Neural cell (in vitro differentiated cells): ENCODE measurements at regions not wholly inside any gene's neighbourhood (a gene's known extent, or its start where the extent isn't known, plus 50 kb on each side); places are given as distances from the start of the nearest gene placed in this dataset.

Source experiments
- H2AFZ ChIP-seq: fragments of 200-600, 300-800 bp; sonication (generic), shearing (Covaris generic); 2 replicates; pipeline ENCODE4 v1.6.0; 2014; ENCODE audit warnings: low read depth, mild to moderate bottlenecking, antibody characterized with exemption, low read length, moderate library complexity
- H3F3A ChIP-seq: fragments of 200-600 bp; shearing (Covaris generic); 2 replicates; pipeline ENCODE4 v1.6.1; 2016; ENCODE audit warnings: mild to moderate bottlenecking, moderate library complexity, mixed read lengths, antibody characterized with exemption, low read length; ENCODE audit not compliant: insufficient read depth, poor library complexity, severe bottlenecking
- H3K27ac ChIP-seq: fragments of 200-600, 300-800 bp; sonication (generic), shearing (Covaris generic); 2 replicates; pipeline ENCODE4 v1.5.1; 2014; ENCODE audit warnings: mild to moderate bottlenecking, low read length, moderate library complexity
- H3K27me3 ChIP-seq: fragments of 300-800, 200-600 bp; sonication (generic), shearing (Covaris generic); 2 replicates; pipeline ENCODE4 v1.6.0; 2014; ENCODE audit warnings: mild to moderate bottlenecking, low read depth, low read length, moderate library complexity; ENCODE audit not compliant: insufficient read depth
- H3K36me3 ChIP-seq: fragments of 300-800, 200-600 bp; sonication (generic), shearing (Covaris generic); 2 replicates; pipeline ENCODE4 v1.5.1; 2014; ENCODE audit warnings: mild to moderate bottlenecking, antibody characterized with exemption, low read length, moderate library complexity; ENCODE audit not compliant: insufficient read depth
- H3K4me2 ChIP-seq: fragments of 300-800, 200-600 bp; sonication (generic), shearing (Covaris generic); 2 replicates; pipeline ENCODE4 v1.6.0; 2014; ENCODE audit warnings: mild to moderate bottlenecking, low read length
- H3K4me3 ChIP-seq: fragments of 300-800, 200-600 bp; sonication (generic), shearing (Covaris generic); 2 replicates; pipeline ENCODE4 v1.5.1; 2014; ENCODE audit warnings: mild to moderate bottlenecking, low read length, moderate library complexity
- H3K79me2 ChIP-seq: fragments of 200-600 bp; shearing (Covaris generic); replicated peaks from 2 replicates; pipeline ENCODE4 v1.6.0; 2014; ENCODE audit warnings: mild to moderate bottlenecking, low read length, moderate library complexity; ENCODE audit not compliant: insufficient read depth
- H3K9ac ChIP-seq: fragments of 300-800, 200-600 bp; sonication (generic), shearing (Covaris generic); 2 replicates; pipeline ENCODE4 v1.6.1; 2016; ENCODE audit warnings: mild to moderate bottlenecking, low read length, mixed read lengths
- H3K9me2 ChIP-seq: fragments of 200-600 bp; shearing (Covaris generic); 2 replicates; pipeline ENCODE4 v1.6.1; 2016; ENCODE audit warnings: mild to moderate bottlenecking, low read length, mixed read lengths; ENCODE audit not compliant: insufficient read depth
- H3K9me3 ChIP-seq: fragments of 200-600, 300-800 bp; sonication (generic), shearing (Covaris generic); 2 replicates; pipeline ENCODE4 v1.6.1; 2016; ENCODE audit warnings: mild to moderate bottlenecking, mixed run types, low read length, moderate library complexity, mixed read lengths
- H4K20me1 ChIP-seq: fragments of 200-600 bp; shearing (Covaris generic); 2 replicates; pipeline ENCODE4 v1.6.1; 2016; ENCODE audit warnings: mild to moderate bottlenecking, mixed run types; ENCODE audit not compliant: insufficient read depth
- CTCF ChIP-seq: fragments of 450-650 bp; IDR thresholded peaks from 2 replicates; pipeline ENCODE4 v1.5.1; 2014; ENCODE audit warnings: antibody characterized with exemption, mild to moderate bottlenecking, moderate library complexity; ENCODE audit not compliant: poor library complexity, severe bottlenecking
- EP300 ChIP-seq: fragments of 450-650 bp; conservative IDR thresholded peaks from 2 replicates; pipeline ENCODE4 v1.6.1; 2014; ENCODE audit warnings: antibody characterized with exemption, mild to moderate bottlenecking, moderate library complexity; ENCODE audit not compliant: poor library complexity, severe bottlenecking
- EZH2 ChIP-seq: fragments of 200-600, 300-800 bp; shearing (Covaris generic), sonication (generic); IDR thresholded peaks from 2 replicates; pipeline ENCODE4 v1.6.1; 2014; ENCODE audit warnings: antibody characterized with exemption, low read length, borderline replicate concordance, mild to moderate bottlenecking; ENCODE audit not compliant: insufficient read depth, poor library complexity, severe bottlenecking
- MXI1 ChIP-seq: fragments of 450-650 bp; conservative IDR thresholded peaks from 2 replicates; pipeline ENCODE4 v1.6.1; 2014; ENCODE audit warnings: antibody characterized with exemption, mild to moderate bottlenecking; ENCODE audit not compliant: poor library complexity, severe bottlenecking
- POLR2AphosphoS5 ChIP-seq: IDR thresholded peaks from 2 replicates; pipeline ENCODE4 v1.6.1; 2012
- RAD21 ChIP-seq: fragments of 450-650 bp; conservative IDR thresholded peaks from 2 replicates; pipeline ENCODE4 v1.6.1; 2014; ENCODE audit warnings: antibody characterized with exemption, mild to moderate bottlenecking, moderate library complexity
- REST ChIP-seq: IDR thresholded peaks from 2 replicates; pipeline ENCODE4 v1.6.1; 2012; ENCODE audit warnings: borderline replicate concordance
- SMC3 ChIP-seq: fragments of 450-650 bp; conservative IDR thresholded peaks from 2 replicates; pipeline ENCODE4 v1.6.1; 2014; ENCODE audit warnings: antibody characterized with exemption, mild to moderate bottlenecking, moderate library complexity; ENCODE audit not compliant: poor library complexity
- TAF1 ChIP-seq: IDR thresholded peaks from 2 replicates; pipeline ENCODE4 v1.6.1; 2012; ENCODE audit warnings: low read depth

GRCh38 chr22:48078825-48079224 is 1316.4 kb downstream of the TBC1D22A start:
- H3K27me3 ChIP-seq: no peaks in the 10 kb centered on the region
- H3K9me3 ChIP-seq: no peaks in the 10 kb centered on the region
- no peaks in the 10 kb centered on the region for H3K36me3 ChIP-seq
- H2AFZ ChIP-seq: no peak overlapping the region
- H3K79me2 ChIP-seq: no peaks in the 10 kb centered on the region
- H4K20me1 ChIP-seq: no peaks in the 10 kb centered on the region
- H3F3A ChIP-seq: no peaks in the 10 kb centered on the region
- H3K27ac ChIP-seq: no peak overlapping the region
- H3K9me2 ChIP-seq: no peaks in the 10 kb centered on the region
- H3K9ac ChIP-seq: no peak overlapping the region
- no peak overlapping the region for H3K4me3 ChIP-seq
- TF ChIP-seq TAF1: no peak
- TF ChIP-seq EP300: no peak
- TF ChIP-seq POLR2AphosphoS5: no peak
- TF ChIP-seq REST: no peak
- TF ChIP-seq EZH2: no peak
- TF ChIP-seq MXI1: no peak
- TF ChIP-seq CTCF: no peak
- no peak overlapping the region for H3K4me2 ChIP-seq

- Histone ChIP-seq H2AFZ (no peak overlapping the region), H3K4me2 (no peak overlapping the region), H3K9ac (no peak overlapping the region), H3F3A (no peaks in the 10 kb centered on the region), H4K20me1 (no peaks in the 10 kb centered on the region), H3K36me3 (no peaks in the 10 kb centered on the region), H3K27me3 (no peaks in the 10 kb centered on the region), H3K9me2 (no peaks in the 10 kb centered on the region), H3K4me3 (no peak overlapping the region), H3K27ac (no peak overlapping the region), H3K9me3 (no peaks in the 10 kb centered on the region), H3K79me2 (no peaks in the 10 kb centered on the region)
- no peak for TF ChIP-seq EP300
- TF ChIP-seq REST: no peak
- no peak for TF ChIP-seq EZH2
- TF ChIP-seq MXI1: no peak
- no peak for TF ChIP-seq CTCF
- no peak for TF ChIP-seq TAF1
- no peak for TF ChIP-seq SMC3
- TF ChIP-seq RAD21: no peak
- no peak for TF ChIP-seq POLR2AphosphoS5
These were observed 1315.2 kb downstream of the TBC1D22A start for GRCh38 chr22:48077699-48078098.
